ENCODE measurements at regions not wholly inside any gene's neighbourhood (a gene's known extent, or its start where the extent isn't known, plus 50 kb on each side); places are given as distances from the start of the nearest gene placed in this dataset.

GRCh38 chr1:5189384-5189783 is 535.0 kb downstream of the AJAP1 start:
- no peaks in the 10 kb centered on the region for H3K36me3 Mint-ChIP-seq
- H3K4me3 Mint-ChIP-seq: no peak overlapping the region
- ATAC-seq (replicated peaks in 1 of 4) (no peak), DNase-seq (no peak)
- no peak overlapping the region for H3K27ac Mint-ChIP-seq
- H3K9me3 Mint-ChIP-seq: no peaks in the 10 kb centered on the region
- ChIA-PET POLR2A (no interaction called here), CTCF (no interaction called here)
- no peak overlapping the region for H3K27ac ChIP-seq (ENCODE audit: low read length)
- H3K27me3 Mint-ChIP-seq: peaks cover 6 to 9% of the 10 kb centered on the region in 2 donors
- H3K9me3 ChIP-seq: no peaks in the 10 kb centered on the region
- 77% methylated on average over 3 of the region's 4 CpGs for WGBS (ENCODE audit: insufficient coverage)
- no peaks in the 10 kb centered on the region for H3K27me3 ChIP-seq (replicated peaks in 1 of 2; ENCODE audit: control insufficient read depth in 2 of 2, extremely low read depth in 1 of 2, insufficient read depth in 2 of 2, low read length in 1 of 2)
- peaks cover 0 to 5% (median 0%) of the 10 kb centered on the region in 3 donors for H3K4me1 Mint-ChIP-seq
- H3K4me3 ChIP-seq (ENCODE audit: control insufficient read depth in 1 of 2, extremely low read depth in 1 of 2, low read length in 1 of 2): no peak overlapping the region
- no peaks in the 10 kb centered on the region for H3K4me1 ChIP-seq (ENCODE audit: control insufficient read depth in 1 of 2, extremely low read depth in 1 of 2, insufficient read depth in 2 of 2, low read length in 2 of 2)
- no peaks in the 10 kb centered on the region for H3K36me3 ChIP-seq (ENCODE audit: control insufficient read depth in 2 of 2, extremely low read depth in 1 of 2, insufficient read depth in 1 of 2, low read length in 1 of 2)

GRCh38 chr1:5165762-5166161 is 511.4 kb downstream of the AJAP1 start:
- ChIA-PET CTCF (no interaction called here), POLR2A (no interaction called here)
- H3K27ac Mint-ChIP-seq: no peak overlapping the region
- Histone ChIP-seq H3K9me3 (peaks cover 2% of the 10 kb centered on the region), H3K4me1 (ENCODE audit: control insufficient read depth in 1 of 2, extremely low read depth in 1 of 2, insufficient read depth in 2 of 2, low read length in 2 of 2) (no peaks in the 10 kb centered on the region), H3K36me3 (ENCODE audit: control insufficient read depth in 2 of 2, extremely low read depth in 1 of 2, insufficient read depth in 1 of 2, low read length in 1 of 2) (no peaks in the 10 kb centered on the region), H3K27me3 (replicated peaks in 1 of 2; ENCODE audit: control insufficient read depth in 2 of 2, extremely low read depth in 1 of 2, insufficient read depth in 2 of 2, low read length in 1 of 2) (peaks cover 0 to 14% of the 10 kb centered on the region in 2 experiments), H3K27ac (ENCODE audit: low read length) (no peak overlapping the region), H3K4me3 (ENCODE audit: control insufficient read depth in 1 of 2, extremely low read depth in 1 of 2, low read length in 1 of 2) (no peak overlapping the region)
- H3K36me3 Mint-ChIP-seq: no peaks in the 10 kb centered on the region
- H3K4me1 Mint-ChIP-seq: no peaks in the 10 kb centered on the region
- no peak for DNase-seq
- no peak for ATAC-seq (replicated peaks in 1 of 4)
- peaks cover 6 to 21% of the 10 kb centered on the region in 2 donors for H3K27me3 Mint-ChIP-seq
- no peak overlapping the region for H3K4me3 Mint-ChIP-seq
- WGBS (ENCODE audit: insufficient coverage): 72% methylated on average over 6 of the region's 8 CpGs
- H3K9me3 Mint-ChIP-seq: peaks cover 0 to 6% (median 3%) of the 10 kb centered on the region in 3 donors

- H3K4me3 ChIP-seq (ENCODE audit: control insufficient read depth in 1 of 2, extremely low read depth in 1 of 2, low read length in 1 of 2): no peak overlapping the region
- H3K27ac Mint-ChIP-seq: no peak overlapping the region
- peaks cover 6 to 21% of the 10 kb centered on the region in 2 donors for H3K27me3 Mint-ChIP-seq
- no peaks in the 10 kb centered on the region for H3K36me3 ChIP-seq (ENCODE audit: control insufficient read depth in 2 of 2, extremely low read depth in 1 of 2, insufficient read depth in 1 of 2, low read length in 1 of 2)
- H3K9me3 Mint-ChIP-seq: peaks cover 0 to 5% (median 0%) of the 10 kb centered on the region in 3 donors
- H3K4me1 Mint-ChIP-seq: no peaks in the 10 kb centered on the region
- no peak overlapping the region for H3K27ac ChIP-seq (ENCODE audit: low read length)
- H3K9me3 ChIP-seq: no peaks in the 10 kb centered on the region
- no peaks in the 10 kb centered on the region for H3K36me3 Mint-ChIP-seq
- ChIA-PET CTCF (no interaction called here), POLR2A (no interaction called here)
- ATAC-seq (replicated peaks in 1 of 4) (no peak), DNase-seq (no peak)
- H3K4me1 ChIP-seq (ENCODE audit: control insufficient read depth in 1 of 2, extremely low read depth in 1 of 2, insufficient read depth in 2 of 2, low read length in 2 of 2): no peaks in the 10 kb centered on the region
- no peak overlapping the region for H3K4me3 Mint-ChIP-seq
- H3K27me3 ChIP-seq (replicated peaks in 1 of 2; ENCODE audit: control insufficient read depth in 2 of 2, extremely low read depth in 1 of 2, insufficient read depth in 2 of 2, low read length in 1 of 2): peaks cover 0 to 14% of the 10 kb centered on the region in 2 experiments
- 66% methylated on average over 3 of the region's 5 CpGs for WGBS (ENCODE audit: insufficient coverage)
These were observed 509.7 kb downstream of the AJAP1 start for GRCh38 chr1:5164158-5164557.

- H3K9me3 Mint-ChIP-seq: peaks cover 0 to 5% (median 0%) of the 10 kb centered on the region in 3 donors
- Histone ChIP-seq H3K27ac (ENCODE audit: low read length) (no peak overlapping the region), H3K4me3 (ENCODE audit: control insufficient read depth in 1 of 2, extremely low read depth in 1 of 2, low read length in 1 of 2) (no peak overlapping the region), H3K36me3 (ENCODE audit: control insufficient read depth in 2 of 2, extremely low read depth in 1 of 2, insufficient read depth in 1 of 2, low read length in 1 of 2) (no peaks in the 10 kb centered on the region), H3K4me1 (ENCODE audit: control insufficient read depth in 1 of 2, extremely low read depth in 1 of 2, insufficient read depth in 2 of 2, low read length in 2 of 2) (no peaks in the 10 kb centered on the region), H3K27me3 (replicated peaks in 1 of 2; ENCODE audit: control insufficient read depth in 2 of 2, extremely low read depth in 1 of 2, insufficient read depth in 2 of 2, low read length in 1 of 2) (peaks cover 0 to 16% of the 10 kb centered on the region in 2 experiments), H3K9me3 (no peaks in the 10 kb centered on the region)
- WGBS (ENCODE audit: insufficient coverage): no CpG with 5 or more reads among the region's 4 CpGs
- no peak overlapping the region for H3K27ac Mint-ChIP-seq
- CTCF ChIA-PET: no interaction called here
- no peaks in the 10 kb centered on the region for H3K4me1 Mint-ChIP-seq
- peaks cover 6 to 20% of the 10 kb centered on the region in 2 donors for H3K27me3 Mint-ChIP-seq
- POLR2A ChIA-PET: interaction anchor here in 1 of 2 donors (0.6 kb wide), 1 partner anchor 70 kb away, joined by 5 read pairs; no protein-coding TSS in a partner anchor
- H3K4me3 Mint-ChIP-seq: no peak overlapping the region
- no peaks in the 10 kb centered on the region for H3K36me3 Mint-ChIP-seq
- DNase-seq: no peak
- no peak for ATAC-seq (replicated peaks in 1 of 4)
These were observed 507.0 kb downstream of the AJAP1 start for GRCh38 chr1:5161372-5161771.

GRCh38 chr1:5157175-5157574 is 502.8 kb downstream of the AJAP1 start:
- Mint-ChIP-seq H3K4me3 (no peak overlapping the region), H3K36me3 (no peaks in the 10 kb centered on the region)
- 100% methylated on average over 1 of the region's 4 CpGs for WGBS (ENCODE audit: insufficient coverage)

GRCh38 chr1:5156416-5157120 is 502.2 kb downstream of the AJAP1 start:
- Mint-ChIP-seq H3K4me1 (no peaks in the 10 kb centered on the region), H3K27ac (no peak overlapping the region), H3K27me3 (peaks cover 3 to 8% of the 10 kb centered on the region in 2 donors), H3K4me3 (no peak overlapping the region), H3K36me3 (no peaks in the 10 kb centered on the region), H3K9me3 (peaks cover 0 to 8% (median 6%) of the 10 kb centered on the region in 3 donors)
- H3K27ac ChIP-seq (ENCODE audit: low read length): no peak overlapping the region
- no peak overlapping the region for H3K4me3 ChIP-seq (ENCODE audit: control insufficient read depth in 1 of 2, extremely low read depth in 1 of 2, low read length in 1 of 2)
- H3K9me3 ChIP-seq: no peaks in the 10 kb centered on the region
- 18% methylated on average over 2 of the region's 7 CpGs for WGBS (ENCODE audit: insufficient coverage)
- H3K27me3 ChIP-seq (replicated peaks in 1 of 2; ENCODE audit: control insufficient read depth in 2 of 2, extremely low read depth in 1 of 2, insufficient read depth in 2 of 2, low read length in 1 of 2): peaks cover 0 to 8% of the 10 kb centered on the region in 2 experiments
- DNase-seq (no peak), ATAC-seq (replicated peaks in 1 of 4) (no peak)
- no peaks in the 10 kb centered on the region for H3K36me3 ChIP-seq (ENCODE audit: control insufficient read depth in 2 of 2, extremely low read depth in 1 of 2, insufficient read depth in 1 of 2, low read length in 1 of 2)
- CTCF ChIA-PET: no interaction called here
- POLR2A ChIA-PET: no interaction called here
- no peaks in the 10 kb centered on the region for H3K4me1 ChIP-seq (ENCODE audit: control insufficient read depth in 1 of 2, extremely low read depth in 1 of 2, insufficient read depth in 2 of 2, low read length in 2 of 2)

More at GRCh38 chr1:5157175-5157574, 502.8 kb downstream of the AJAP1 start:
- Mint-ChIP-seq H3K27ac (no peak overlapping the region), H3K4me1 (no peaks in the 10 kb centered on the region), H3K27me3 (peaks cover 0 to 8% of the 10 kb centered on the region in 2 donors), H3K9me3 (peaks cover 0 to 6% (median 5%) of the 10 kb centered on the region in 3 donors)
- Histone ChIP-seq H3K9me3 (no peaks in the 10 kb centered on the region), H3K27me3 (replicated peaks in 1 of 2; ENCODE audit: control insufficient read depth in 2 of 2, extremely low read depth in 1 of 2, insufficient read depth in 2 of 2, low read length in 1 of 2) (peaks cover 0 to 11% of the 10 kb centered on the region in 2 experiments), H3K4me1 (ENCODE audit: control insufficient read depth in 1 of 2, extremely low read depth in 1 of 2, insufficient read depth in 2 of 2, low read length in 2 of 2) (no peaks in the 10 kb centered on the region), H3K36me3 (ENCODE audit: control insufficient read depth in 2 of 2, extremely low read depth in 1 of 2, insufficient read depth in 1 of 2, low read length in 1 of 2) (no peaks in the 10 kb centered on the region), H3K27ac (ENCODE audit: low read length) (no peak overlapping the region), H3K4me3 (ENCODE audit: control insufficient read depth in 1 of 2, extremely low read depth in 1 of 2, low read length in 1 of 2) (no peak overlapping the region)
- no peak for ATAC-seq (replicated peaks in 1 of 4)
- no peak for DNase-seq
- ChIA-PET POLR2A (no interaction called here), CTCF (no interaction called here)
